Stimulated activated CD4-positive, alpha-beta T cell treated with anti-CD3 and anti-CD28 coated beads, Interleukin-4, amount 100 ng/mL, for 48 hours (primary cell): ENCODE measurements at regions not wholly inside any gene's neighbourhood (a gene's known extent, or its start where the extent isn't known, plus 50 kb on each side); places are given as distances from the start of the nearest gene placed in this dataset.

Experiments
- DNase-seq, 2 donors: peaks; one replicate each; pipeline ENCODE4 v3.0.0-alpha.2; 2020; ENCODE audit warnings: low read depth in 2 of 2

GRCh38 chr6:134739299-134740026 lies 210.4 kb downstream of the ALDH8A1 start:
- no peak for DNase-seq

- DNase-seq, result no peak
Observed at GRCh38 chr6:134738211-134738885, 211.6 kb downstream of the ALDH8A1 start.

- DNase-seq, result no peak
Observed at GRCh38 chr6:134735461-134735860, 214.4 kb downstream of the ALDH8A1 start.

GRCh38 chr6:134734312-134734869 lies 215.5 kb downstream of the ALDH8A1 start:
- no peak for DNase-seq

- no peak for DNase-seq
Observed at GRCh38 chr6:134733801-134734200, 216.1 kb downstream of the ALDH8A1 start.

- DNase-seq, result no peak
Observed at GRCh38 chr6:134732763-134733162, 217.1 kb downstream of the ALDH8A1 start.

- no peak for DNase-seq
Observed at GRCh38 chr6:134731615-134732014, 218.3 kb downstream of the ALDH8A1 start.

- DNase-seq, result no peak
Observed at GRCh38 chr6:134730013-134730412, 219.9 kb downstream of the ALDH8A1 start.

- DNase-seq, result no peak
Observed at GRCh38 chr6:134729561-134729960, 220.3 kb downstream of the ALDH8A1 start.

- no peak for DNase-seq
Observed at GRCh38 chr6:134727081-134727480, 222.8 kb downstream of the ALDH8A1 start.

- no peak for DNase-seq
Observed at GRCh38 chr6:134725590-134725989, 224.3 kb downstream of the ALDH8A1 start.

- no peak for DNase-seq
Observed at GRCh38 chr6:134724771-134725340, 225.0 kb downstream of the ALDH8A1 start.

- DNase-seq, result no peak
Observed at GRCh38 chr6:134723081-134723871, 226.6 kb downstream of the ALDH8A1 start.

- DNase-seq, result no peak
Observed at GRCh38 chr6:134722200-134722870, 227.6 kb downstream of the ALDH8A1 start.

- DNase-seq, result no peak
Observed at GRCh38 chr6:134721060-134721405, 228.9 kb downstream of the ALDH8A1 start.

- no peak for DNase-seq
Observed at GRCh38 chr6:134720353-134721059, 229.4 kb downstream of the ALDH8A1 start.

- no peak for DNase-seq
Observed at GRCh38 chr6:134719911-134720310, 230.0 kb downstream of the ALDH8A1 start.

- DNase-seq, result no peak
Observed at GRCh38 chr6:134719286-134719685, 230.6 kb downstream of the ALDH8A1 start.

GRCh38 chr6:134714679-134715078 lies 235.2 kb downstream of the ALDH8A1 start:
- DNase-seq, result no peak

GRCh38 chr6:134714113-134714512 lies 235.8 kb downstream of the ALDH8A1 start:
- no peak for DNase-seq

- no peak for DNase-seq
Observed at GRCh38 chr6:134712311-134712710, 237.6 kb downstream of the ALDH8A1 start.
